Stimulated activated CD4-positive, alpha-beta T cell treated with anti-CD3 and anti-CD28 coated beads, Interleukin-4, amount 100 ng/mL, for 48 hours (primary cell): ENCODE measurements at regions not wholly inside any gene's neighbourhood (a gene's known extent, or its start where the extent isn't known, plus 50 kb on each side); places are given as distances from the start of the nearest gene placed in this dataset.
"Not testable (repeated sequence)": the region's sequence is repeated elsewhere in the genome, so short reads cannot be mapped to it uniquely, and the experiment has no call there.

Experiments used
- DNase-seq, 2 donors: peaks; one replicate each; pipeline ENCODE4 v3.0.0-alpha.2; 2020; ENCODE audit warnings: low read depth in 2 of 2

- no peak for DNase-seq
These were observed 77.6 kb upstream of the IPO5 start for GRCh38 chr13:97875911-97876310.

- no peak for DNase-seq
These were observed 74.8 kb upstream of the IPO5 start for GRCh38 chr13:97878431-97879375.

DNA sequence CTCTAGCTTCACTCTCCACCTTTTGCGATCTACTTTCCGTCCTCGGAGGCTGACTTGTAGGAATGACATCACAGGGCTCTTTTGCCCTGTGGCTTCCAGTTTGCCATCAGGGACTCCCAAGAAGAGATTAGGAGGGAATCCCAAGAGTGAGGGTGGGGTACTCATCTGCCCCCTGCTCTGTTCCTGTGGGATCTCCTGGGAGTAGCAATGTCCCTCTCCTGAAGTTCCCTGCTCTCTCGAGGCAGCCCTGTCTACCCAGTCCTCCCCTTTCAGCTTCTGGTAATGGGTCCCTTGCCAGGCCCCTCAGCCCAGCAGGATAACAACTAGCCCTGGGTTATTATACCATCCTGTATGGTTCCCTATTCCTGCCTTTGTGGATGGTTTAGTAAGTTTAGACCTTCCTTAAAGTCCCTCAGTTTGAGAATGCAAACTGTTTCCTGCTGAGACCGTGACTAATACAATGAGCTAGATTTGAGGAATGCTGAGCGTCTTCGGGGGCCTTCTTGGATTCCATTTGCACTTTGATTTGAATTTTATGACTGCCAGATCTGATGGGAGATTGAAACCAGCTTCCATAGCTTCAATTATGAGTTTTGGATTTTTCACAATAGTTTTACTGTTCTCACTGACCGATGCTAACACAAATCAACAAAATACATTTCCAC lies 73.7 kb upstream of the IPO5 start:
- DNase-seq, result no peak

DNA sequence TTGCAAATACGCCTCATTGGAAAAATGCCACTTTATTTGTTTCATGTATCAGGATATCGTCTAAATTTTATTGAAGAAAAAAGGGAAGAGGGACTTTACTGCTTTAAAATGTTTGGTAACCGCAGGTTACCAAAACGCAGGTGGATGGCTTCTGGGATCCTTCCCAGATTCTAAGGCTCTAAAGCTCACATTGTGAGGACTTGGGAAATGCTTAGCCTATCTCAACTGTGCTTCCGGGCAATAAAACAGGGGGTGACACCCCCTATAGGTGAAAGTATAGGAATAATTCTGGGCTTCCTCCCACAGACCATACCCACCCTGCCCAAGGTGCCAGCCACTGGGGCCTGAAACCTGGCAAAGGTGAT lies 73.2 kb upstream of the IPO5 start:
- no peak for DNase-seq

GRCh38 chr13:97881556-97881955 lies 71.9 kb upstream of the IPO5 start:
- no peak for DNase-seq

GRCh38 chr13:97883396-97883795 lies 70.1 kb upstream of the IPO5 start:
- DNase-seq, result no peak

DNA sequence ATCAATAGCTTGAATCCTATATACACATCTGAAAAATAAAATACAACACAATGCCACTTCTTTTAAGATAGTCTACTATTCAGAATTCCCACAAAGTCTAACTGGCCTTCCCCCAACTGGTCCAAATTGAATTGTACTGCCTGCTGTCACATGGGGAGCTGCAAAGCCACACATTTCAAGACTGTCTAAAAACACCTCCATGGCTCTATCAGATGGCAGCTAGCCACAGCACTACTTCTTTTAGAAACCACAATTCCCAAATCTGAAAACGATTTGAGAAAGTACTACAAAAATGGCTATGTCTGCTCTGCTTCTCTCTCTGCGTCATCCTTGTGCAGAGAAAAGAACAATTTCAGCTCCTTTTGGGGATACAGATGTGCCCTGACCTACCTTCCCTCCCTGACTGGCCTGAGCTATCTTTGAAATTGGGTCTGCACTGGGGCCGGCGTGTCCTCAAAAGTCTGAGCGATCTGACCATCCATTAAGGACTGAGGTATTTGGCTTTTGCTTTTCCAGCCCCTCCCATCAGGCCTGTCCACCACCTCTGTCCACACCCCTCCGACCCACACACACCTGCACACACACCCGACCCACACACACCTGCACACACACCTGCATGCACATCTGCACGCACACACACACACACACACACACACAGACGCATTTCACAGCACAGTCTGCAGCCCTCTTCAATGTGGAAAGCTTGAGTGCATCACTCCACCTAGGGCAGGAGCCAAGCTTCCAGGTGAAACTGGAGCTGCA lies 68.6 kb upstream of the IPO5 start:
- DNase-seq, result no peak

DNA sequence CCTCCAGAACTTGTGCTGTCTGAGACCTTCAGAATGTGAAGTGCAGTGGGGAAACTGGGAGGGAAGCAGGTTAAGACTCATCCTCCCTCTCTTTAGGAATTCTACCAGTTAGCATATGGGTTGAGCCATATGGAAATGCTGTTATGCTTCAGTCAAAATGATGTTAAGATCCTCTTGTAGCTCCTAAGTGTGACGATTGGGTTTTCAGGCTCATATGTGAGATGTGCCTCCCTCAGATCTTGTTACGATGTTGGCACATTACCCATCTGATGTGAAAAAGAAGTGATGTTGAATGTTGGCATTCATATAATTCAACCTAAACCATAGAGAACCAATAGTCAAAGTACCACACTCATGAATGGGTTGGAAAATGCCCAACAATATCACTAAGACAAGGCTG lies 67.8 kb upstream of the IPO5 start:
- no peak for DNase-seq

- DNase-seq, result no peak
These were observed 63.7 kb upstream of the IPO5 start for GRCh38 chr13:97889803-97890202.

DNA sequence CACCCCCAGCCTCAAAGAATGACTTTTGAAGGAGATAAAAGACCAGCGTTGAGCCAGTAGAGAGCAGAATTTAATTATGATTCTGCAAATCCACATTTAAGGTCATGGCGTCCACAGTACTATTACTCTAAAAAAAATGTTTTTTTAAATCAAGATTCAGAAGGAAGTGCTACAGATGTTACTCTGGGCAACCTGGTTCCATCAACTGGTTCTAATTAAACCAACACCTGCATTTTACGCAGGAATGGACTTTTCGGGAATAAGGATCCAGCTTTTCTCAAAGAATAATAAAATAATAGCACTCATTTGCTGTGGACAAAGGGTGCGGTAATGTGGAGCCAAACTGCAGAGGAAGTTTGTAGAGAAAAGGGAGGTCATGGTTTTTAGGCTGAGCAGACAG lies 62.9 kb upstream of the IPO5 start:
- DNase-seq, result no peak

DNA sequence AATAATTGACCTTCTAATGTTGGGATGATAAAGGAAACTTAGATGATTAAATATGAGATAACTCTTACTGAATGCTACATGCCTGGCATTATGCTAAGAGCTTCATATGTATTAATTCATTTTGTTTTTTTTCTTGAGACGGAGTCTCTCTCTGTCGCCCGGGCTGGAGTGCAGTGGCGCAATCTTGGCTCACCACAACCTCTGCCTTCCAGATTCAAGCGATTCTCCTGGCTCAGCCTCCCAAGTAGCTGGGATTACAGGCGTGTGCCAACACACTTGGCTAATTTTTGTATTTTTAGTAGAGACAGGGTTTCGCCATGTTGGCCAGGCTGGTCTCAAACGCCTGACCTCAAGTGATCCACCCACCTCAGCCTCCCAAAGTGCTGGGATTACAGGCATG lies 61.5 kb upstream of the IPO5 start:
- not testable (repeated sequence) for DNase-seq

DNA sequence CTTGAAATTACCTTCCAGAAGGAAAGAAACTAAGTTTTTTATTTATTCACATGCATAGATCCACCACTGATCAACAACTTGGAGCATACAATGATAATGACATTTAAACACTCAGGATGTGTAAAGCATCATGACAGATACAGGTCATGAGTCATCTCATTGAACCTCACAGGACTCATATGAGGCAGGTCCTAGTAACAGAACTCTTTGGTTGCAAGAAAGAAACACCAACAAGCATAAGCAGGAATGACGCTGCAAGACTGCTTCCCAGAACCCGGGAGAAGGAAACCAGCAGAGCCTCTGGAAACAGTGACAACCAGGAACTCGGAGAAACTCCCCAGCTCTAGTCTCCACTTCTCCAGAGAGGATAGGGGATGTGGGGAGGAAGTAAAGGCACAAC lies 60.8 kb upstream of the IPO5 start:
- no peak for DNase-seq

DNA sequence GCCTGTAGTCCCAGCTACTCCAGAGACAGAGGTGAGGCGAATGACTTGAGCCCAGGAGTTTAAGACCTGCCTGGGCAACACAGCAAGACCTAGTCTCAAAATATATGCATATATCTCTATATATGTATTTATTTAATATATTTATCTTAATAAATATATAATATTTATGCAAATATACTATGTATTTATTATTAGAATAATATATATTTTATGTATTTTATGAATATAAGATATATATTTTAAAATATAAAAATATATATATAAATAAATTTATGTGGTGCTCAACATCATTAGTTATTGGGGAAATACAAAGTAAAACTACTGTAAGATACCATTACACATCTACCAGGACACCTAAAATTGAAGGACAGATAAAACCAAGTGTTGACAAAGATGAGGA lies 58.1 kb upstream of the IPO5 start:
- DNase-seq, result no peak

GRCh38 chr13:97896446-97896845 lies 57.0 kb upstream of the IPO5 start:
- DNase-seq, result no peak

DNA sequence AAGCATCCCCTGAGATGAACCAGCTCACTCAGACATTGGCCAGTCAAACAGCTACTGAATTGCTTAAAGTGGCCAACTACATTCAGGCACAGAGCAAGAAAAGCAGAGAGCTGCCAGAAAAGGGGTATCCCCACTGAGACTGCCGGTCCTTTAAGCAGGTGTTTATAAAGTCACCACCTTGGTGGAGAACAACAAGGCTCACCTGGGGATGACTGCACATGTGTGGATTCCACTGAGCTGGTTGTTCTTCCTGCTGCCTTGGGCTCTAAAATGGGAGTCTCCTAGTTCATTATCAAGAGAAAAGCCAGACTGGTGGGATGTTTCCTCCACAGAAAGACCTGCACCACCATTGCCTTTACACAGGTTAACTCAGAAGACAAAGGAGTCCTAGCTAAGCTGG lies 51.8 kb upstream of the IPO5 start:
- no peak for DNase-seq
